Left kidney (tissue), 1 donor: ENCODE measurements at regions not wholly inside any gene's neighbourhood (a gene's known extent, or its start where the extent isn't known, plus 50 kb on each side); places are given as distances from the start of the nearest gene placed in this dataset.

Source experiments
- DNase-seq: peaks from one replicate; pipeline ENCODE4 v3.0.0-alpha.2; 2013

DNA sequence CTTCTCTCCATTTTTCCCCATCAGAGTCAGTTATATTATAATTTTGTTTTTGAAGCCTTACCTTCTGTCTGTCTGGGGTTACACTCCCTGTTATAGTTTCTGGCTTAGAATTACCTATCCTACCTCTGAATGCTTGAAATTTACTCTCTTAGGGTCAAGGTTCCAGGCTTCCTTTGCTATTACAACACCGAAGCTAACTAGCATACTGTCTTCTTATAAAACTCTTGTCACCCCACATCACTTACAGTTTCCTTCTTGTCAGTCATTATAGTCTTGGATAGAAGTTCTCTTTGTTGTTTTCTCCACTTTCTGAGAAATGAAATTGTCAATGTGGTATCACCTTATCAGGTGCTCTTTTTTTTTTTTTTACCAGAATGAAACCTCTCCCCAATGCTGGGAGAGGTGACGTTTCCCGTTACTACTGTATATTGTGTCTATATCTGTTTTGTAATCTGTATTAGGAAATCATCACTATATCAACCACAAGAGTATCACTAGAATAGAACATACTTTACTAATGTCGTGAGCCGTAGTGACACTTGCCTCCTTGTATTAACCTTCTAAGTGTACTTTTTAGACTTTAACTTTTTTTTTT is 69.2 kb upstream of the PSMA6 start:
- DNase-seq: no peak

DNA sequence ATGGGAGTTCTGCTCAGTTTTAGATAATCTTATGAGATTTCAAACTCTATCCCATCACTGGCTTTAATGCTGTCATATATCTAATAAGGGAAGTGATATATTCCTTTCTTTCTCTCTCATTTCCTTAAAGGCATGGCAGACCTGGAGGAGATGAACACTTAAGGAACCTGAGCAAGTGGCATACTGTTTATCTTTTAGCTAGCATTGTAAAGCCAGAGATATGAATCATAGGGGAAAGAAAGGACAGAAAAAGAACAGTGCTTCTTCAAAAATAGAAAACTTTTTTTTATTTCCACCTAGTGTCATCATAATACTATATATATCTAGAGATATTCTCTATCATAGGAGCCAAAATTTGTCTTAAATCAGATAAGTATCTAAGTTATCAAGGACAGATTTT is 68.3 kb upstream of the PSMA6 start:
- no peak for DNase-seq

DNA sequence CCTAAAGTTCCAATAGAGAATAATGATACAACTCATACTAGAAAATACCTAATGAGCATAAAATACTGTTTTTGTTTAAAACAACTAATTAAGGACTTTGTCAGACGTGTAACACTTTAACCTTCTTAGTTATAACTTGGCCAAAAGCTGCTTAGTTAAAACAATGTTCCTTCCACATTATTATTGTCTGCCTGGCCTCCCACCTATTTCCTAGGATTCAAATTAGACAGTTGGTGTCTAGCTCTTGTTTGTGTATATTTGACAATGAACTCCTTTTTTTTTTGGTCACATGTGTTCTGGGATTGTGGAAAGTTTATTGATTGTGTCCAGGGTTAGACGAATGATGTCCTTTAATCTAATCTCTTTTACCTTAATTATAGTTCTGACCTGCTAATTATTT is 67.6 kb upstream of the PSMA6 start:
- DNase-seq: no peak

GRCh38 chr14:35229084-35229791 is 62.9 kb upstream of the PSMA6 start:
- DNase-seq: no peak

DNA sequence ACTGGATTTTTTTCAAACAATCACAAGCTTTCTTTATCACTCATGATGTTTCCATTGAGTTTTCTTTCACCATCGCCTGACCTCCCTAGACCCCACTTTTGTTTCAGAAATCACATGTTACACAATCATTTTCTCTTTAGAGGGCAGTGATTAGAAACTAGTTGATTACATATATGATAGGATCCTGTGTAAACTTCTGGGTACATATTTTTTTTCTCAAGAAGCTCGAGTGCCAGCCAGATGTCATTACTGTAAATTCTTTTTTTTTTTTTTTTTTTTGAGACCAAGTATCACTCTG is 62.4 kb upstream of the PSMA6 start:
- no peak for DNase-seq

GRCh38 chr14:35231207-35231760 is 60.9 kb upstream of the PSMA6 start:
- no peak for DNase-seq

DNA sequence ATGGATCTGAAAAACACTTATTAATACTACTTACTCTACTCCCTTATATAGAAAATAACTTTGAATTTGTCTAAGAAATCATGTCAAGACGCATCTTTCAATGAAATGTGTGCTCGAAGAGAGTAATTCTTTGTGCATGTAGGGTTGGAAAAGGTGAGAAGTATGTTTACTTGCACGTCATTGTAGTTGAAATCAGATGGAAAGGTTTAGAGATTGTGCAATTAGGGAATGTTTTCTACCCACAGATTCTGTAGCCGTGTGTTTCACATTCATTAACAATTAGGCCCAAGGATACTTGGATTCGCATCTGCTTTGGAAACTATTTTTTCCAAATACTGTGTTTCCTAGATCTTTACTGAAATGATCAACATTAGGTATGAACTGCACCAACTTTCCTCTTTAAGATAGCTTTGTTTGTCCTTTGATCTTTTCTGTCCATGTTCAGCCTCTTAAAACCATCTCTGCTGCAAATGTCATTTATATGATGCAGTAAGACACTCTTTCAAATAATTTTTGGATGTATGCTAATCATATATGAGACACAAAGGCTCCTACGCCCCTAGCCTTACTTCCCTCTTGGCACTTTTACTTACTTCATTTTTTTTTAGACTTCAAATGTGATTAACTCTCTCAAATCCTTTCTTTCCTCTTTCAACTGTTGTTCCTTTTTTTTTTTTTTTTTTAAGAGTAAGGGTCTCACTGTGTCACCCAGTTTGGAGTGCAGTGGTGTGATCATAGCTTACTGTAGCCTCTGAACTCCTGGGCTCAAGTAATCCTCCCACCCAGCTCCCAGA is 58.0 kb upstream of the PSMA6 start:
- DNase-seq: no peak

GRCh38 chr14:35235840-35236239 is 56.3 kb upstream of the PSMA6 start:
- DNase-seq: no peak

DNA sequence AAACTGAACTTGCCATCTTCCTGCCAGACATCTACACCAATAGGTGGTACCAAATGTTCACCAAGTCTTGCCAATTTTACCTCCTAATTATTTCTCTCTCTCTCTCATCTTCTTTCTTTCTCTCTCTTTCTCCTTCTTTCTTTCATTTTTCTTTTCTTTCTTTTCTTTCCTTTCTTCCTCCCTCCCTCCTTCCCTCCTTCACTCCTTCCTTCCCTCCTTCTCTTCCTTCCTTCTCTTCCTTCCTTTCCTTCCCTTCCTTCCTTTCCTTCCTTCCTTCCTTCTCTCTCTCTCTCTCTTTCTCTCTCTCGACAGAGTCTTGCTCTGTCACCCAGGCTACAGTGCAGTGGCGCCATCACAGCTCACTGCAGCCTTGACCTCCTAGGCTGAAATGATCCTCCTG is 55.4 kb upstream of the PSMA6 start:
- DNase-seq: no peak

DNA sequence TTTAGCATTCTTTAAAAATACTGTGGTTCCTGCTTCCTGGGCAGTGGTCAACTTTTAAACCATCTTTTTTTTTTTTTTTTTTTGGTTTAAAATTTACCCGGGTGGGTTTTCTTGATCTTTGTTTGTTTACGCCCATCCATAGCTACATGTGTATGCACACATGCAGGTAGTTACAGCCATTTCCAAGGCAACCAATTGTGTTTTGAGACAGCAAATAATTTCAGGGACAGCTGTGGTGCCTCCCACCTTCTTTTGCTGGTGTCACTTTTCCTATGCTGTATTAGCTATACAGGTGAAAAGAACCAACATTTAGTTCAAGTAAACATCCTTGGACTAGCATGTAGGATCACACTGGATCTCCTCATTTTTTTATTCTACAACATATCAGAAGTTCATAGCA is 52.0 kb upstream of the PSMA6 start:
- DNase-seq: peak; percentile 42
